Left lung (tissue), 4 donors: ENCODE measurements at regions not wholly inside any gene's neighbourhood (a gene's known extent, or its start where the extent isn't known, plus 50 kb on each side); places are given as distances from the start of the nearest gene placed in this dataset.

Experiments used
- ATAC-seq: fragments of 200-7000 bp; cut with Tn5 transposase; one replicate; pipeline ENCODE4 v1.9.1; 2020; ENCODE audit warnings: moderate library complexity
- DNase-seq, 4 donors: peaks; one replicate each; pipeline ENCODE4 v3.0.0-alpha.2; 2013 to 2020
- H3K27ac ChIP-seq, 2 donors: fragments of 200-600 bp; sonication (generic) in 1 of 2; one replicate each; pipeline versions ENCODE4 v1.5.0 to v1.8.0; 2020 to 2021
- H3K27me3 ChIP-seq, 2 donors: fragments of 200-600 bp; sonication (generic) in 1 of 2; one replicate each; pipeline versions ENCODE4 v1.5.0 to v1.8.0; 2020 to 2021
- H3K36me3 ChIP-seq, 2 donors: fragments of 200-600 bp; sonication (generic) in 1 of 2; one replicate each; pipeline versions ENCODE4 v1.5.0 to v1.8.0; 2020 to 2021
- H3K4me1 ChIP-seq, 2 donors: fragments of 200-600 bp; one replicate each; pipeline ENCODE4 v1.8.0; 2021
- H3K4me3 ChIP-seq, 2 donors: fragments of 200-600 bp; sonication (generic) in 1 of 2; one replicate each; pipeline versions ENCODE4 v1.5.0 to v1.8.0; 2020 to 2021; ENCODE audit warnings: mild to moderate bottlenecking in 1 of 2
- H3K9me3 ChIP-seq, 2 donors: fragments of 200-600 bp; sonication (generic) in 1 of 2; one replicate each; pipeline versions ENCODE4 v1.5.0 to v1.8.0; 2020 to 2021
- intact Hi-C, 2 donors: fragments of 100-400 bp; cut with DNase I; formaldehyde crosslinking; loops; one replicate each; pipeline versions ENCODE4 v1.11.2 to v1.14.2; 2022
- TF ChIP-seq, protein P1 (sequence below), 2 donors: fragments of 200-600 bp; sonication (generic) in 1 of 2; IDR thresholded peaks; one replicate each; pipeline versions ENCODE4 v1.5.0 to v1.8.0; 2021; ENCODE audit warnings: antibody characterized with exemption in 2 of 2
- donor health status: DM: no; HTN: yes; CAD: no.
- donor health status: DM: no; HTN: no; CAD: no.

DNA sequence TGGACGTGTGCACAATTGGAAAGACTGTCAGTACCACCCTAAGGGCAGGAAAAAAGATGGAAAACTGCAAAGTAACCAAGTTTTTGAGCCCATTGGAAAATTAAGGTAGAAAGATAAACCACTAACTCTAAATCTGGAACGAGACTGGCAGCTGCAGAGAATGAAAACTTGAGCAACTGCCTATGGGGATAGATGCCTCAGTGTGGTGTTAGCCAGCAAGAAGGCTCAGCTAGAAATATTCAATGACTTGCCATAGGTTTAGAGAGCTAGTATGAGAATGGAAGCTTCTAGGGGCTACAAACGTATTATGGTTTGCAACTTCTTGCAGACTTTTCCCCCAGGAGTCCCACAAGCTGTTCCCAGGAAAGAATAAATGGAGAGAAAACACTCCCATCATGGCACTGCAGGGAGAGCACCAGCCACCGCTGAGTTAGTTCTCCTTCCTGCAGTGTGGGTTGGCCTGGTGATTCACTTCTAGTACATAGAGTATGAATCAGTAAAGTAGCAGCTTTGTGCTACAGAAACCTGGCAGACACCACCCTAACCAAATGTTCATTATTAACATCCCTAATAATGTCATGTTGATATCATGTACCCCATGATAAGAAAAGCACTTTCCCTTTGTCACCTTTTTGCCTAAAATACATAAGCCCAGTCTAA is 372.4 kb upstream of the VWC2 start:
- no peaks in the 10 kb centered on the region for H3K36me3 ChIP-seq
- DNase-seq, result no peak
- H3K9me3 ChIP-seq, result no peaks in the 10 kb centered on the region
- H3K4me1 ChIP-seq, result no peaks in the 10 kb centered on the region
- H3K27ac ChIP-seq, result no peak overlapping the region
- no peaks in the 10 kb centered on the region for H3K27me3 ChIP-seq
- H3K4me3 ChIP-seq, result no peak overlapping the region
- intact Hi-C loops, result no loop called here
- no peak for ATAC-seq
- TF ChIP-seq, protein P1, sequence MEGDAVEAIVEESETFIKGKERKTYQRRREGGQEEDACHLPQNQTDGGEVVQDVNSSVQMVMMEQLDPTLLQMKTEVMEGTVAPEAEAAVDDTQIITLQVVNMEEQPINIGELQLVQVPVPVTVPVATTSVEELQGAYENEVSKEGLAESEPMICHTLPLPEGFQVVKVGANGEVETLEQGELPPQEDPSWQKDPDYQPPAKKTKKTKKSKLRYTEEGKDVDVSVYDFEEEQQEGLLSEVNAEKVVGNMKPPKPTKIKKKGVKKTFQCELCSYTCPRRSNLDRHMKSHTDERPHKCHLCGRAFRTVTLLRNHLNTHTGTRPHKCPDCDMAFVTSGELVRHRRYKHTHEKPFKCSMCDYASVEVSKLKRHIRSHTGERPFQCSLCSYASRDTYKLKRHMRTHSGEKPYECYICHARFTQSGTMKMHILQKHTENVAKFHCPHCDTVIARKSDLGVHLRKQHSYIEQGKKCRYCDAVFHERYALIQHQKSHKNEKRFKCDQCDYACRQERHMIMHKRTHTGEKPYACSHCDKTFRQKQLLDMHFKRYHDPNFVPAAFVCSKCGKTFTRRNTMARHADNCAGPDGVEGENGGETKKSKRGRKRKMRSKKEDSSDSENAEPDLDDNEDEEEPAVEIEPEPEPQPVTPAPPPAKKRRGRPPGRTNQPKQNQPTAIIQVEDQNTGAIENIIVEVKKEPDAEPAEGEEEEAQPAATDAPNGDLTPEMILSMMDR (IDR thresholded peaks at IDR 0.05), result no peak

DNA sequence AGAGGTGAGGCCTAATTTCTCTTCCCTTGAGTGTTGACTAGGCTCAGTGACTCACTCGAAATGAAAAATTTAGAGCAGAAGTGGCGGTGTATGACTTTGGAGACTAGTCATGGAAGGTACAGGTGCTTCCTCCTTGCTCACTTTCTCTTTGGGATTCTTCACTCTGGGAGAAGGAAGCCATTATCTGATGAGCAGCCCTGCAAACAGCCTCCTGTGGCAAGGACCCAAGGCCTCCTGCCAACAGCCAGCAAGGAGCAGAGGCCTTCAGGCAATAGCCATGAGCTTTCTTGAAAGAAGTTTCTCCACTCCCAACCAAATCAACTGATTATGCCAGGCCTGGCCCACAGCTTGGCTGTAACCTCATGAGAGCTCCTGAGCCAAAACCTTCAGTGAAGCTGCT is 369.6 kb upstream of the VWC2 start:
- ATAC-seq (no peak), DNase-seq (no peak)
- no peaks in the 10 kb centered on the region for H3K27me3 ChIP-seq
- no peak overlapping the region for H3K4me3 ChIP-seq
- intact Hi-C loops, result no loop called here
- no peaks in the 10 kb centered on the region for H3K9me3 ChIP-seq
- H3K27ac ChIP-seq, result no peak overlapping the region
- no peaks in the 10 kb centered on the region for H3K4me1 ChIP-seq
- TF ChIP-seq, protein P1 (IDR thresholded peaks at IDR 0.05), result no peak
- no peaks in the 10 kb centered on the region for H3K36me3 ChIP-seq

DNA sequence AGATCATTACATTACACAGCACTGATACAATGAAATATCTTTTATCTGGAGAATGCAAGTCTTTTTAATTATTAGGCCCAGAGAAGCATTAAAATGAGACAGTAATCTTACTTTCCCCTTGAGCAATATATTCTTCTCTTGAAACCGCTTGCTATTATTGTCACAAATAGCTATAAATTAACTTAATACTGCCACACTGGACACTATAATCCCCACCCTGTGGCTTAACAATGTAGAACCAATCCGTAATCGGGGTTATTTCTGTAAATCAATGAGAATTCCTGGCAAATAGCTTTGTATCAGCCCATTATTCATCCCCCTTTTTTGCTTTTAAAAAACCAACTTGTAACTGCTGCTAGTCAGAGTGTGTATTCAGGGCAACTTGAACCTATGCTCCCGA is 366.2 kb upstream of the VWC2 start:
- H3K36me3 ChIP-seq, result no peaks in the 10 kb centered on the region
- no peaks in the 10 kb centered on the region for H3K4me1 ChIP-seq
- no peaks in the 10 kb centered on the region for H3K9me3 ChIP-seq
- no peaks in the 10 kb centered on the region for H3K27me3 ChIP-seq
- DNase-seq (no peak), ATAC-seq (no peak)
- TF ChIP-seq, protein P1 (IDR thresholded peaks at IDR 0.05), result no peak
- H3K4me3 ChIP-seq, result no peak overlapping the region
- no peak overlapping the region for H3K27ac ChIP-seq
- intact Hi-C loops, result no loop called here

DNA sequence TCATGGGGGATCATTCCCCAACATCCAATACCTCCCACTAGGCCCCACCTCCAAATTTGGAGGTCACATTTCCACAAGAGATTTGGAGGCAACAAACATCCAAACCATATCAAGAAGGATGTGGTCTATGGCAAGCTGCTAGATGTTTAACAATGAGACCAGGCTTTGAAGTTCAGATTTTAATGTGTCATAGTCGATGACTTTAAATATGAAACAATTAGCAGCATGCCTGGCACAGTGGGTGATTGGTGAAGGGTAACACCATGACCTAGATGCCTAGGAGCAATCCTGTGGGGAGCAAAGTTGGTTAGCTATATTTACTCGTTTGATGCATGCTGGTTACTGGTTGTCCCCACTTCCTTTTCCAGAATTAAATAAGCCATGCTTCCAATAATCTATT is 356.4 kb upstream of the VWC2 start:
- no peaks in the 10 kb centered on the region for H3K27me3 ChIP-seq
- DNase-seq (no peak), ATAC-seq (no peak)

DNA sequence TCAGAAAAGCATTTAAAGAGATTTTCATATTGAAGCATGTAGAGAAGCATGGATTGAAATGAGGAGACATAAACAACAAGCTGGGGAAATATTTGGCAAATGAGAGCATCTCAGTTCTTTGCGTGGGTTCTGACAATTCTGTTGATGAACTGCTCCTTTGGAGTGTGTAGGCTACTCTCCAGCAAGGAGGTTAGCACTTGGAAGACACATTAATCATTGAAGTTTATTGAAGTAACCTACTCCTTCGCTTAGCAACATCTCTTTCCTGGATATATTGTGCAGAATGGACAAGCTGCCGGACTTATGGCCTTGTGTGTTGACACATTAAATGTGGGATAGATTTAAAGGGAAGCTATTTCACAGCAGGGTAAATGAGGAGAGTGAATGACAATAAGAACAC is 354.5 kb upstream of the VWC2 start:
- H3K36me3 ChIP-seq, result no peaks in the 10 kb centered on the region
- H3K27ac ChIP-seq, result no peak overlapping the region
- ATAC-seq (no peak), DNase-seq (no peak)
- no peak overlapping the region for H3K4me3 ChIP-seq
- intact Hi-C loops, result no loop called here
- peaks cover 0 to 4% of the 10 kb centered on the region in 2 donors for H3K27me3 ChIP-seq
- no peaks in the 10 kb centered on the region for H3K4me1 ChIP-seq
- TF ChIP-seq, protein P1 (IDR thresholded peaks at IDR 0.05), result no peak
- H3K9me3 ChIP-seq, result no peaks in the 10 kb centered on the region

More for the DNA sequence above, 356.4 kb upstream of the VWC2 start:
- no peak overlapping the region for H3K27ac ChIP-seq
- no peak overlapping the region for H3K4me3 ChIP-seq
- no peaks in the 10 kb centered on the region for H3K36me3 ChIP-seq
- intact Hi-C loops, result no loop called here
- TF ChIP-seq, protein P1 (IDR thresholded peaks at IDR 0.05), result no peak
- H3K9me3 ChIP-seq, result no peaks in the 10 kb centered on the region
- H3K4me1 ChIP-seq, result no peaks in the 10 kb centered on the region
